ENCODE measurements at regions not wholly inside any gene's neighbourhood (a gene's known extent, or its start where the extent isn't known, plus 50 kb on each side); places are given as distances from the start of the nearest gene placed in this dataset.

GRCh38 chrX:139120760-139121159 lies 409.2 kb upstream of the FGF13 start:
- DNase-seq (ENCODE audit: low read depth), result no peak

DNA sequence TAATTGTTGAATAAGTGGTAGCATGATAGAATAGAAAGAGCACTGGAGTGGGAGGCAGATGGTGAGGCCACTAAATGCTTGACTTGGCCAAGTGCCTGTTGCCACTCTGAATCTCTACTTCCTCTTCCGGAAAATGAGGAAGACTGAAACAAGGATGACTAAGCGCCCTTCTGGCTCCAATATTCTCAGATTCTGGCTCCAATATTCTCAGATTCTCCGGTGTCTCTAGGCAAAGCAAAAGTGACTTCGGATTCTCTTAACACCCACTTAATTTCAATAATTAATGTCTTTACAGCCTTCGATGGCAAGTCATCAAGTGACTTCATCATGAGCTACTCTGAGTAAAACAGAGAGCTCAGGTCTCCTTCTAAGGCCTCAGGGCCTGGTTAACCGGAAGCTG lies 402.2 kb upstream of the FGF13 start:
- DNase-seq (ENCODE audit: low read depth), result no peak

- peak; percentile 61 for DNase-seq (ENCODE audit: low read depth)
These were observed 400.9 kb upstream of the FGF13 start for GRCh38 chrX:139112432-139112831.

DNA sequence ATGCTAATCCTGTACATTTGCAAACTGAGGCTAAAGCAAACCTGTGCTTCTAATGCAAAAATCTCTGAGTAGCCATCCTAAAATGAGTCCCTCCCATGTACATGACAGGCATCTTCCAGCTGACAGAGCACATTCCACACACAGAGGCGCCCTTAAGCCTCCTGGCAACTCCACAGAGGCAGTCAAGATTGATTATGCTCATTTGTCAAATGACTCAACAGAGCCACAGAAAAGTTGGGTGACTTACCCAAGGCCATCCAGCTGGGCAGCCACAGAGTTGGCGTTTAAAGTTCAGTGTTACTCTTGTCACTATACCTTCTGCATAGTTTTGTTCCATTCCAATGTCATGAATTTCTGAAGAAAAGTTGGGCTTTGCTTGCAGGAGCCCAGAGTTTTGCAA lies 394.6 kb upstream of the FGF13 start:
- peak; percentile 72 for DNase-seq (ENCODE audit: low read depth)

- DNase-seq (ENCODE audit: low read depth), result no peak
These were observed 383.4 kb upstream of the FGF13 start for GRCh38 chrX:139094671-139095592.

DNA sequence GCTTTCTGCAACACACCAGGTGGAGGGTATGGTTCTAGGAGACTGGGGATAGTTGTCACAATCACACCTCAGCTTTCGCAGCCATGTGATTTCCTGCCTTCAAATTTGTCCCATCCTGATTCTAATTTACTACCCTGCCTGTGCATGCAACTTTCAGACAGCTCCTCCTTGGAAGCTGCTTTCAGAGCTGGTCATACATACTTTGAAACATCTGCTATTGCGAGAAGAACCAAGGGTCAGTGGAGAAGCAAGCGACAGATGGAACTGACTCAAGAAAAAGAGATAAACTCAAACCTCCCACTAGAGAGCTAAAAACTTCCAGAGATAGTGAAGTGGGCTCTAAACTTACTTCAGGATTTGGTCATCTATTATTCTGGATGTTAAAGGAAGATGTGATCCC lies 381.7 kb upstream of the FGF13 start:
- DNase-seq (ENCODE audit: low read depth), result peak; percentile 34

DNA sequence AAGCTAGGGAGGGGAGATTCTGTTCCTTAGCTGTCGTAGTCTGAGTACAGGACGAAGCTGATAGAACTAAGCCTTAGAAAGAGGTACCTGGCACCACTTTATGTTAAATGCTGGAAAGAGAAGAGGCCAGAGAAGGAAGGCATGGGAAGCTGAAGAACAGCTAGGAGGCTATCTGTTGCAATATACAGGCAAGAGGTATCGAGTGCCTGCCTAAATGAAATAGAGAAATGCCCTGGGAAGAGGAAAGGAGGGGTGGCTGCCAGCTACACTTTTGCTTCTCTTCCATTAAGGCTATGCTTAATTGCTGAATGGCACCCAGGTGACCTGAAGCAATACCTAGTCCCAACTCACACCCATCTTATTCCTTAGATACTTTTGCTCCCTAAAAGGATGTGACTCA lies 380.4 kb upstream of the FGF13 start:
- no peak for DNase-seq (ENCODE audit: low read depth)

GRCh38 chrX:139091066-139091465 lies 379.5 kb upstream of the FGF13 start:
- DNase-seq (ENCODE audit: low read depth), result peak; percentile 24

GRCh38 chrX:139086246-139086645 lies 374.7 kb upstream of the FGF13 start:
- DNase-seq (ENCODE audit: low read depth), result peak; percentile 60

- DNase-seq (ENCODE audit: low read depth), result no peak
These were observed 373.9 kb upstream of the FGF13 start for GRCh38 chrX:139085404-139085803.

DNA sequence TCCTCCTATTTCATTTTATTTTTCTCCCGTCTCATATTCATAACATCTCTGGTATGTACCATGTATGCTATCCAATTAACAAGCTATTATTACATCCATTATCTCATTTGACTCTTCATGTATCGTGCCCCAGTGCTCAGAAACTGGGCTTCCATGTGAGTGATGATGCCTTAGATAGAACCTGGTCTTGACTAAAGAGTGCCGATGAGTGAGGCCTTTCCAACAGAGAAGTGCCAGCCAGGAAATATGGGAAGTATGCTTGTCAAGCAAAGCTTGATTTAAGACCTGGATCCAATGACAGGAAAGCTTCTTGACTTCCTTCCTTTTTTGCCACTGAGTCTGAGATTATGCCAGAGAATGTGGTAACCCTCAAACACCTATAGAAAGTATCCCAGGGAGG lies 371.7 kb upstream of the FGF13 start:
- DNase-seq (ENCODE audit: low read depth), result no peak

DNA sequence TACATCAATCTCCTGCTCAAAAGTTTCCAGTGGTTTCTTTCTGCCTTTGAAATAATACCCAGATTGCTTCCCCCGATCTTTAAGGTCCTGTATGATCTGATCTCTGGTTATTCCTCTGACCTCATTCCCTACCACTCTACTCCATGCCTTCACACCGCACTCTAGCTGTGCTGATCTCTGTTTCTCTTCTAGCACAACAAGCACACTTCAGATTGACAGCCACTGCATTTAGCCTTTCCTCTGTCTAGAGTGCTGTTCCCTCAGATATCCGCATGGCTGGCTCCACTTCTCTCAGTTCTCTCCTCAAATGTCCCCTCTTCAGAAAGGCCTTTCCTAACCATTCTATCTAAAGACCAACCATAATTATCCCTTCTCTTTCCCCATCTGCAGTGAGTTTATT lies 370.4 kb upstream of the FGF13 start:
- no peak for DNase-seq (ENCODE audit: low read depth)

DNA sequence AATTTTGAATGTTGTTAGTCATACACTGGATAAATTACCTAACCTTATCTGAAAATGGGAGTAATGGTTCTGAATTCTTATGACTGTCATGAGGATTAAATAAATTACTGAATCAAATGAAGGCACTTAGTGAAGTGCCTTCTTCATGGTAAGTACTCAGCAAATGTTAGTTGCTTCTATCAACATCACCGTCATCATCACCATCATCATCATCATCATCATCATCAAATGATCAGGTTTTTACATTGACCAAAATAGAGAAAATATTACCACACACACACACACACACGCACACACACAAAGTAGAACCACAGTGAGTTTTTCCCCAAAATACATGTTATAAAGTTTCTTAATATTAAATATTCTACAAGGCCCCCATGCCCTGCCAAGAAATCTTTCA lies 368.3 kb upstream of the FGF13 start:
- no peak for DNase-seq (ENCODE audit: low read depth)

DNA sequence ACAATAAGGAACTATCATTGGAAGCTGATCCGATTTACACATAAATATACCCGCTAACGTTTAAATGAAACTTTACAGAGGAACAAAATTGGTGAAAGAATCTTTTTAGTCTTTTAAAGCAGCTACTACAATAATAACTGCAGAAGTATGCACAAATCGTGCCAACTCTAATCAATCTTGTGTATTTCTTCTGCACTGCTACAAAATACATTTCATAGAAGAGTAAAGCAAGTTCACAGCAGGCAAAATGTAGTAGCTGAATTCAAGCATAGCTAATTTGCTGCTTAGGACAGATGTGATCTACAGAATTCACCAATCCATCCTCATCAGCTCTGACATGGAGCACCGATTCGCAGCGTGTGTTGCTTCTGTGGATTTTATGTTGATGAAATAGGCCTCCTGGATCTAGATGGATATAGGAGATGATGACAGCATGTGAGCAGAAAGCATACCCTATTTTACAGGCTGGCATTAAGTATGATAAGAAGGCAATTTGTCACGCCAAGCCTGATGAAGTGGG lies 367.3 kb upstream of the FGF13 start:
- no peak for DNase-seq (ENCODE audit: low read depth)

DNA sequence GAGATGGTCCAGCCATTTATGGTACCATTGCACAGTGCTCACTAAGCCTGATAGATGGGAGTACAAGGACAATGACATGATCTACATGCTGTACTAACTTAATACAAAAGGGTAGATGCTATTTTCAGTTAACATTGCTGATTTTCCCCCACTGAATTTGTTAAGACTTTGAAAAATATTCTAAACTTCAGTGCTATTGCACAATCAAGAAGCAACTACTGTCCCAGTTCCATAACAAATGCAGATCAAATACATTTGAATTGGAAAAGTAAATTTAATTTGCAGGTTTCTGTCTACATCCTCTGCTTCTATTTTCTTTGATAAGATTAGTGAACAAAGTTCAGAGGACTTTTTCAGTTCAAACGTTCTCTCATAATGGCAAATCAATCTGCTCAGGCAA lies 366.8 kb upstream of the FGF13 start:
- DNase-seq (ENCODE audit: low read depth), result no peak

DNA sequence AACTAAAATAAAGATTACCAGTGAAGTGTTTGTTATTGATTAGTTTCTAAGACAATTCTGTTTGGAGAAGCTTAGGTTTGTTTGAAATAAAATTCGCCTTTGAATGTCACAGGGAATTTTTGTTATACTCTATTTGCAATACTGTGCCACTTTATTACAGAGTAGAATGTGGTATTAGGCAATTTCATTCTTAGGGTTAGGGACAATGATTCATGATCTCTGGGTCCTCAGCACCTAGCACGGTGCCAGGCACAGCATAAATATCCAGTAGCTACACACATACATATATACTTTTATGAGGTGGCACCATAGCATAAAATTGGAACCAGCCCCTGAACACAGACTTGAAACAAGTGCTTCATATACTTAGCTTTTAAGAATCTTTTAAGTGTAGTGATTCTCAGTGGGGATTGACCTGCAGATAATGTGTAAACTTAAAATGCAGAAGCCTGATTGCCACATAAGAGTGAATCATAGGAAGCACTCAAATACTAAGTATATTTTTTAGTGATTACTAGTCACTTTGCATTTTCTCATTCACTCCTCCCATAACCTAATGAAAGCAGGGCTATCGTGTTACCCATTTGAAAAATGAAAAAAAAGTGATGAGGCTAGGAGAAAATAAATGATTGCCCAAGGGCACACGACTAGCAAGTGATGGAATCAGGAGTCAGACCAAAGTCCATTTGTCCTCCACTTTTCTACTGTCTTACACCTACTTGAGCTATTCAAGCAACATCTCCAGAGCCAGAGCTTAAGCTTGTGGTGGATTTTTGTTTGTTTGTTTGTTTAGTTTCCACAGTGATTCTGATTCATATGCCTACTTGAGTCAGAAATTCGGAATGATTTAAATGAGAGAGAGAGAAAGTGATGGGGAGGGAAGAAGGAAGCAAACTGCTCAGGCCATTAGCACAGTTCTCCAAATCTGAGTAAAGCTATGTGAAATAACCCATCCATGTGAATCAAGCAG lies 366.0 kb upstream of the FGF13 start:
- peak; percentile 77 for DNase-seq (ENCODE audit: low read depth)

DNA sequence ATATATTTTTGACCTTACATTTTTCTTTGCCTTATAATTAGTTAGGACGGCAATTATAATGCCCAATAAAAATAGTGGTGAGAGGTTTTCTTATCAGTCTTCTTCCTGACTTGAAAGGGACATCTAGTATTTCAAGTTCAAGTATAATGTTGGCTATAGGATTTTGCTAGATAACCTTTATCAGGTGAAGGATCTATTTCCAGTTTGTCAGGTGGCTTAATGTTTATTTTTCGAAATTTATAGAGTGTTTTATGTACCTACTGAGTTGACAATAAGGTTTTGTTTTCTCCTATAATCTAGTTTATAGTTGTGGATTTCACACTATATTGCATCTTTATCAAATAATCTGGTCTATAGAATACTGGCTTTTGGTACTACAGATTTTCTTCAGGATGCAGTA lies 351.8 kb upstream of the FGF13 start:
- no peak for DNase-seq (ENCODE audit: low read depth)

- DNase-seq (ENCODE audit: low read depth), result peak; percentile 2
These were observed 347.4 kb upstream of the FGF13 start for GRCh38 chrX:139058831-139059495.

DNA sequence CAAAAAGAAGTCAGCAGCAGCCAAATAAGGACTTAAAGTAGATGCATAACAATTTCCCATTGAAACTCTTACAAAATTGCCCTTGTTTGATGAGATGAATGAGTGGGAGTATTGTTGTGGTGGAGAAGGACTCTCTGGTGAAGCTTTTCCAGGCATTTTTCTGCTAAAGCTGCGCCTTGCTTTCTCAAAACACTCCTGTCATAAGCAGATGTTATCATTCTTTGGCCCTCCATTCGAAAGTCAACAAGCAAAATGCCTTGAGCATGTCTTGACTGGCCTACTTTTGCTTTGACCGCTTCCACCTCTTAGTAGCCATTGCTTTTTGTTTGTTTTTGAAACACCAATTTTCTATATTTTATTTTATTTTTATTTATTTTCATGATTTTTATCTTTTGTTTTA lies 340.9 kb upstream of the FGF13 start:
- DNase-seq (ENCODE audit: low read depth), result no peak

DNA sequence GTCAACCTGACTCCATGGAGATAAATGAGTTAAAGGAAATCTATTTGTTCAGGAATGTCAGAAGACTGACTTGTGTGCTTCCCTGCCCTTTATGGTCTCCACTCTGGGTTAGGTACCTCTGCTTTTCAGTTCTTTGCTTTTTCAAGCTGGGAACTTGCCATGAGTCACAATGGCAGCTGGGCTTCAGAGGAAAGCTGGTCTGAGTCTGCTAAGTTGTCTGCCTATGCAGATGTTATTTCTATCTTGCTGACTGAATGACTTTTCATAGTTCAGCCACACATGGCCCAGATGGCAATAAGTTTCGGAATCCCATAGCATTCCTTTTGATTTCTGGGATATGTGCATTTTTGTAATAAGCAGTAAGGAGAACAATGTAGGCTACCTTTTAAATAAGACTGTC lies 337.9 kb upstream of the FGF13 start:
- no peak for DNase-seq (ENCODE audit: low read depth)

DNA sequence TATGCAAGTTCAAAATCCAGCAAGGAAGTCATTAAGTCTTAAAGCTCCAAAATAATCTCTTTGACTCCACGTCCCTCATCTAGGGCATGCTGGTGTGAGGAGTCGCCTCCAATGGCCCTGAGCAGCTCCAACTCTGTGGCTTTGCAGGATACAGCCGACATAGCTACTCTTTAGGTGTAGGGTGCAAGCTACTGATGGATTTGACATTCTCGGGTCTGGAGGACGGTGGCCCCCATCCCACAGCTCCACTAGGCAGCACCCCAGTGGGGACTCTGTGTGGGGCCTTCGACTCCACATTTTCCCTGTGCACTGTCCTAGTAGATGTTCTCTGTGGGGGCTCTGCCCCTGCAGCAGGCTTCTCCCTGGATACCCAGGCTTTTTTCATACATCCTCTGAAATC lies 333.2 kb upstream of the FGF13 start:
- DNase-seq (ENCODE audit: low read depth), result no peak

GRCh38 chrX:139039041-139039440 lies 327.5 kb upstream of the FGF13 start:
- DNase-seq (ENCODE audit: low read depth), result no peak

All from fibroblast of gingiva (primary cell).